SU-DHL-6 (cell line): ENCODE measurements at regions not wholly inside any gene's neighbourhood (a gene's known extent, or its start where the extent isn't known, plus 50 kb on each side); places are given as distances from the start of the nearest gene placed in this dataset.
A peak's percentile ranks its signal among the peaks of the same experiment; 100 is the strongest.

ENCODE experiments used
- H2AFZ ChIP-seq: fragments of 200-600 bp; sonication (generic); 2 replicates; pipeline ENCODE4 v1.6.1; 2014; ENCODE audit warnings: low read depth, mild to moderate bottlenecking, moderate library complexity, mixed read lengths, antibody characterized with exemption, low read length; ENCODE audit not compliant: severe bottlenecking
- H3F3A ChIP-seq: fragments of 200-600 bp; shearing (Covaris generic); 2 replicates; pipeline ENCODE4 v1.6.0; 2016; ENCODE audit warnings: antibody characterized with exemption, mild to moderate bottlenecking; ENCODE audit not compliant: insufficient read depth
- H3K27ac ChIP-seq: fragments of 200-600 bp; sonication (generic); 2 replicates; pipeline ENCODE4 v1.5.1; 2016; ENCODE audit warnings: low read depth, mild to moderate bottlenecking, low read length, moderate library complexity, mixed read lengths
- H3K27me3 ChIP-seq: fragments of 200-600 bp; sonication (generic), shearing (Covaris generic); 2 replicates; pipeline ENCODE4 v1.6.0; 2014; ENCODE audit warnings: mild to moderate bottlenecking, low read length
- H3K36me3 ChIP-seq: fragments of 200-600 bp; sonication (generic); 2 replicates; pipeline ENCODE4 v1.6.1; 2014; ENCODE audit warnings: mild to moderate bottlenecking, low read length, mixed read lengths
- H3K4me2 ChIP-seq: fragments of 300-600, 200-600 bp; shearing (Covaris generic), sonication (generic); 2 replicates; pipeline ENCODE4 v1.6.0; 2014; ENCODE audit warnings: low read length, low read depth, mild to moderate bottlenecking; ENCODE audit not compliant: poor library complexity, severe bottlenecking
- H3K4me3 ChIP-seq: fragments of 200-600 bp; sonication (generic); 2 replicates; pipeline ENCODE4 v1.5.1; 2014; ENCODE audit warnings: antibody characterized with exemption, low read length, mild to moderate bottlenecking, mixed read lengths; ENCODE audit not compliant: insufficient read depth, poor library complexity, severe bottlenecking
- H3K79me2 ChIP-seq: fragments of 200-600 bp; sonication (generic); 2 replicates; pipeline ENCODE4 v1.6.1; 2014; ENCODE audit warnings: mild to moderate bottlenecking, low read length, moderate library complexity; ENCODE audit not compliant: insufficient read depth
- H3K9ac ChIP-seq: fragments of 200-600 bp; sonication (generic); 2 replicates; pipeline ENCODE4 v1.7.0; 2014; ENCODE audit warnings: mild to moderate bottlenecking, low read length
- H3K9me2 ChIP-seq: fragments of 200-600 bp; sonication (generic); replicated peaks from 2 replicates; pipeline ENCODE4 v1.6.1; 2014; ENCODE audit warnings: low read length; ENCODE audit not compliant: insufficient read depth
- H3K9me3 ChIP-seq: fragments of 200-600 bp; sonication (generic); 2 replicates; pipeline ENCODE4 v1.6.1; 2014; ENCODE audit warnings: low read length, mixed read lengths; ENCODE audit not compliant: insufficient read depth
- H4K20me1 ChIP-seq: fragments of 200-600 bp; sonication (generic); 2 replicates; pipeline ENCODE4 v1.6.1; 2014; ENCODE audit warnings: low read depth, mild to moderate bottlenecking, antibody characterized with exemption, low read length, moderate library complexity, mixed read lengths
- EZH2phosphoT487 ChIP-seq: fragments of 200-600 bp; sonication (generic), shearing (Covaris generic); conservative IDR thresholded peaks from 2 replicates; pipeline ENCODE4 v1.6.1; 2018; ENCODE audit warnings: mild to moderate bottlenecking, antibody characterized with exemption, low read length, moderate library complexity, mixed read lengths
- TF ChIP-seq, protein P1 (sequence below): fragments of 200-600 bp; sonication (generic); IDR thresholded peaks from one replicate; pipeline ENCODE4 v1.5.1; 2017; ENCODE audit warnings: antibody characterized with exemption, mild to moderate bottlenecking, low read length, moderate library complexity; ENCODE audit not compliant: insufficient read depth, poor library complexity, severe bottlenecking

DNA sequence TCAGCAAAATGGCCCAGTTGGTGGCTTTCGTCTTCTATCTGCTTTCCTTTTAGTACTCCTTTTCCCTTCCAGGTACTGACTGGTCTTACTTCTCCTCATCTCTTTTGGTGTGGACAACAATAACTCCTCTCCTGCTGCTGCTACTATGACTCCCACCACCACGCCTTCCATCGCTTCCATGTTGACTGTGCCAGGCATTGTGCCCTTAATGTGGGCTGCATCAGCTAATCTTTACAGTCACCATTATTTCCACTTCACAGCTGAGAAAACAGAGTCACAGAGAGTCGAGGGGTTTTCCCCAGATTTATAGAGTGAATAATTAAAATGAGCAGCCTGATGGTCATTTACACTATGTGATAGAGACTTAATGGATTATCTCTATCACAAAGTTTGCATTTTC is 184.9 kb upstream of the IL12B start:
- Histone ChIP-seq H3K79me2 (no peaks in the 10 kb centered on the region), H3K27me3 (no peaks in the 10 kb centered on the region), H3K36me3 (no peaks in the 10 kb centered on the region), H3K4me2 (no peak overlapping the region), H3F3A (no peaks in the 10 kb centered on the region), H4K20me1 (no peaks in the 10 kb centered on the region), H3K9me2 (no peaks in the 10 kb centered on the region), H2AFZ (no peak overlapping the region), H3K9ac (no peak overlapping the region), H3K9me3 (no peaks in the 10 kb centered on the region), H3K4me3 (no peak overlapping the region), H3K27ac (no peak overlapping the region)
- TF ChIP-seq, protein P1, sequence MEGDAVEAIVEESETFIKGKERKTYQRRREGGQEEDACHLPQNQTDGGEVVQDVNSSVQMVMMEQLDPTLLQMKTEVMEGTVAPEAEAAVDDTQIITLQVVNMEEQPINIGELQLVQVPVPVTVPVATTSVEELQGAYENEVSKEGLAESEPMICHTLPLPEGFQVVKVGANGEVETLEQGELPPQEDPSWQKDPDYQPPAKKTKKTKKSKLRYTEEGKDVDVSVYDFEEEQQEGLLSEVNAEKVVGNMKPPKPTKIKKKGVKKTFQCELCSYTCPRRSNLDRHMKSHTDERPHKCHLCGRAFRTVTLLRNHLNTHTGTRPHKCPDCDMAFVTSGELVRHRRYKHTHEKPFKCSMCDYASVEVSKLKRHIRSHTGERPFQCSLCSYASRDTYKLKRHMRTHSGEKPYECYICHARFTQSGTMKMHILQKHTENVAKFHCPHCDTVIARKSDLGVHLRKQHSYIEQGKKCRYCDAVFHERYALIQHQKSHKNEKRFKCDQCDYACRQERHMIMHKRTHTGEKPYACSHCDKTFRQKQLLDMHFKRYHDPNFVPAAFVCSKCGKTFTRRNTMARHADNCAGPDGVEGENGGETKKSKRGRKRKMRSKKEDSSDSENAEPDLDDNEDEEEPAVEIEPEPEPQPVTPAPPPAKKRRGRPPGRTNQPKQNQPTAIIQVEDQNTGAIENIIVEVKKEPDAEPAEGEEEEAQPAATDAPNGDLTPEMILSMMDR = no peak
- TF ChIP-seq EZH2phosphoT487 = no peak

DNA sequence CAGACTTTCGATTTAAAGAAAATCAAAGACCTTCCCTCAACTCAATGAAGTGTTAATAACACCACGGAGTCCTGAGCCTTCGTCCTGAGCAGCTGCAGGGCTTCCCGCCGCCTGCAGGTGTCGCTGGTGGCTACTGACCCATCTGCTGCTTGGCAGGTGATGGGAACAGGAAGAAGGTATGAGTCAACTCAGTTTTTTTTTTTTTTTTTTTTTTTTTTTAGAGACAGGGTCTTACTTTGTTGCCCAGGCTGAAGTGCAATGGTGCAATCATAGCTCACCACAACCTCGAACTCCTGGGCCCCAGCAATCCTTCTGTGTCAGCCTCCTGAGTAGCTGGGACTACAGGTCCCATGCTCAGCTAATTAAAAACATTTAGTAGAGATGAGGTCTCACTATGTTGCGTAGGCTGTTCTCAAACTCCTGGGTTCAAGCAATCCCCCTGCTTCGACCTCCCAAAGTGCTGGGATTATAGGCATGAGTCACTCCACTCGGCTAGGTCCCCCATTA is 185.7 kb upstream of the IL12B start:
- Histone ChIP-seq H3K9me2 (no peaks in the 10 kb centered on the region), H3K4me3 (no peak overlapping the region), H3K9ac (no peak overlapping the region), H3K27me3 (no peaks in the 10 kb centered on the region), H2AFZ (no peak overlapping the region), H3K79me2 (no peaks in the 10 kb centered on the region), H3K9me3 (no peaks in the 10 kb centered on the region), H3K36me3 (no peaks in the 10 kb centered on the region), H3K27ac (no peak overlapping the region), H3K4me2 (no peak overlapping the region), H3F3A (no peaks in the 10 kb centered on the region), H4K20me1 (no peaks in the 10 kb centered on the region)
- no peak for TF ChIP-seq EZH2phosphoT487
- TF ChIP-seq, protein P1 = peak; percentile 90

DNA sequence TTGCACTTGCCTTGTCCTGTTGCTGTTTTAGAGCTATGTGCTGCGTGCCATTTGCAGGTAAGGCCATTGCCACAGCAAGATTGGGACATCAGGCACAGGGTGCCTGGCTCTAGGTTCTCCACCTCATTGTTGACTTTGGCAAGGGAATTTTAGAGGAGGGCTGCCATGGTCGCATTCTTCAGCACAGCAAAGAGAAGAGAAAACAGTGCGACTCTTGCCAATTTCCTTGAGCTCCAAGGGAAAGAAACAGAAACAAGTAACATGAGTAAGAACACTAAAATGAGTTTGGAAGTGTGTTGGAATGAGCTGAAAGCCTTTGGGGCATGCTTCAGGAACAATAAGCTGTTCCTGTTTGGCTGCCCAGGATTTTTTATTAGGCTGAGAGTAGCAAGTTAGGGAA is 188.1 kb upstream of the IL12B start:
- no peak overlapping the region for H3K4me3 ChIP-seq
- no peak overlapping the region for H3K9ac ChIP-seq
- no peak overlapping the region for H2AFZ ChIP-seq
- TF ChIP-seq, protein P1 = no peak
- TF ChIP-seq EZH2phosphoT487 = no peak
- no peaks in the 10 kb centered on the region for H3K27me3 ChIP-seq
- H3K9me2 ChIP-seq = no peaks in the 10 kb centered on the region
- no peaks in the 10 kb centered on the region for H3K9me3 ChIP-seq
- no peaks in the 10 kb centered on the region for H3F3A ChIP-seq
- no peaks in the 10 kb centered on the region for H3K79me2 ChIP-seq
- H3K27ac ChIP-seq = no peak overlapping the region
- H3K4me2 ChIP-seq = no peak overlapping the region
- no peaks in the 10 kb centered on the region for H3K36me3 ChIP-seq
- no peaks in the 10 kb centered on the region for H4K20me1 ChIP-seq
